ENCODE measurements at regions not wholly inside any gene's neighbourhood (a gene's known extent, or its start where the extent isn't known, plus 50 kb on each side); places are given as distances from the start of the nearest gene placed in this dataset.

GRCh38 chr2:16588565-16588964 lies 77.1 kb downstream of the CYRIA start:
- TF ChIP-seq CTCF (IDR thresholded peaks at IDR 0.05) (no peak), POLR2AphosphoS5 (IDR thresholded peaks at IDR 0.05) (no peak), POLR2A (IDR thresholded peaks at IDR 0.05) (no peak)

All from gastroesophageal sphincter (tissue), 3 donors.